ENCODE measurements at regions not wholly inside any gene's neighbourhood (a gene's known extent, or its start where the extent isn't known, plus 50 kb on each side); places are given as distances from the start of the nearest gene placed in this dataset.
A peak's percentile ranks its signal among the peaks of the same experiment; 100 is the strongest.

- Histone ChIP-seq H3K27me3 (ENCODE audit: control insufficient read depth in 4 of 4, insufficient read depth in 4 of 4, low read length in 3 of 4) (peaks cover 0 to 7% (median 0%) of the 10 kb centered on the region in 4 donors), H3K4me3 (ENCODE audit: low read depth in 1 of 3, low read length in 3 of 3) (no peak overlapping the region), H3K4me1 (ENCODE audit: control insufficient read depth in 4 of 4, insufficient read depth in 4 of 4, low read length in 3 of 4) (no peaks in the 10 kb centered on the region), H3K9me3 (ENCODE audit: control insufficient read depth in 4 of 4, low read length in 3 of 4) (no peaks in the 10 kb centered on the region), H3K9ac (ENCODE audit: low read depth in 1 of 2, low read length in 2 of 2) (no peak overlapping the region), H3K36me3 (ENCODE audit: control insufficient read depth in 4 of 4, insufficient read depth in 3 of 4, low read depth in 1 of 4, low read length in 3 of 4) (no peaks in the 10 kb centered on the region), H3K27ac (ENCODE audit: low read depth in 1 of 2, low read length in 2 of 2) (no peak overlapping the region)
- 79% methylated on average over 12 of the region's 12 CpGs for WGBS
- peak; percentile 27 for DNase-seq (ENCODE audit: low spot score)
- no peak for TF ChIP-seq SP1 (IDR thresholded peaks at IDR 0.05)
- no peak for TF ChIP-seq ATF3 (IDR thresholded peaks at IDR 0.05)
- no peak for TF ChIP-seq RAD21 (IDR thresholded peaks at IDR 0.05)
- no peak for TF ChIP-seq FOXA1 (IDR thresholded peaks at IDR 0.05)
- no peak for TF ChIP-seq GABPA (IDR thresholded peaks at IDR 0.05 in 1 of 2, conservative IDR thresholded peaks at IDR 0.05 in 1 of 2)
- no peak for TF ChIP-seq ZBTB33 (IDR thresholded peaks at IDR 0.05)
- no peak for TF ChIP-seq CTCF (IDR thresholded peaks at IDR 0.05; ENCODE audit: low read depth, low read length, missing input control)
- no peak for TF ChIP-seq RXRA (IDR thresholded peaks at IDR 0.05)
- TF ChIP-seq REST (IDR thresholded peaks at IDR 0.05) = no peak
- TF ChIP-seq HNF4G (IDR thresholded peaks at IDR 0.05) = no peak
- TF ChIP-seq FOXA2 (IDR thresholded peaks at IDR 0.05) = no peak
- TF ChIP-seq JUND (IDR thresholded peaks at IDR 0.05) = no peak
These were observed 398.1 kb downstream of the MATN1 start for GRCh38 chr1:30325085-30325935.
